Transverse colon (tissue), 4 donors: ENCODE measurements at regions not wholly inside any gene's neighbourhood (a gene's known extent, or its start where the extent isn't known, plus 50 kb on each side); places are given as distances from the start of the nearest gene placed in this dataset.
A peak's percentile ranks its signal among the peaks of the same experiment; 100 is the strongest.

Experiments used
- DNase-seq: peaks from one replicate; pipeline ENCODE4 v3.0.0-alpha.2; 2019
- H3K27ac ChIP-seq, 4 donors: fragments of 200-600 bp; sonication (generic); 2 replicates each; pipeline ENCODE4 v1.5.1; 2016 to 2018; ENCODE audit warnings: inconsistent platforms in 4 of 4
- H3K27me3 ChIP-seq: fragments of 200-600 bp; sonication (generic); 2 replicates; pipeline ENCODE4 v1.5.1; 2017; ENCODE audit warnings: inconsistent platforms
- H3K36me3 ChIP-seq, 4 donors: fragments of 200-600 bp; sonication (generic); 2 replicates each; pipeline ENCODE4 v1.5.1; 2017 to 2019; ENCODE audit warnings: inconsistent platforms in 4 of 4
- H3K4me1 ChIP-seq, 4 donors: fragments of 200-600 bp; sonication (generic); 2 replicates each; pipeline ENCODE4 v1.5.1; 2017 to 2020; ENCODE audit warnings: inconsistent platforms in 4 of 4
- H3K4me3 ChIP-seq, 4 donors: fragments of 200-600 bp; sonication (generic); 1 replicate in 1 of 4; 2 replicates in 3 of 4; pipeline versions ENCODE4 v1.5.1 to v1.6.1; 2017 to 2019; ENCODE audit warnings: inconsistent platforms in 4 of 4
- H3K9me3 ChIP-seq, 2 donors: fragments of 200-600 bp; sonication (generic); 2 replicates each; pipeline ENCODE4 v1.5.1; 2017 to 2019; ENCODE audit warnings: inconsistent platforms in 2 of 2
- EP300 ChIP-seq: sonication (generic); formaldehyde crosslinking; IDR thresholded peaks from one replicate; pipeline ENCODE4 v1.6.1; 2017; ENCODE audit warnings: antibody characterized with exemption, low read depth
- POLR2A ChIP-seq: fragments of 450-650 bp; IDR thresholded peaks from one replicate; pipeline ENCODE4 v1.6.1; 2016; ENCODE audit warnings: antibody characterized with exemption, mild to moderate bottlenecking, moderate library complexity
- POLR2AphosphoS5 ChIP-seq, 3 donors: sonication (generic); formaldehyde crosslinking; IDR thresholded peaks; one replicate each; pipeline ENCODE4 v1.6.1; 2016; ENCODE audit warnings: antibody characterized with exemption in 3 of 3
- WGBS, 2 donors: methylation state at CpG; one replicate each; pipeline ENCODE4 v1.1.5; 2018; ENCODE audit warnings: low coverage in 1 of 2; 5-methylcytosine and 5-hydroxymethylcytosine counted together
- in situ Hi-C, 4 donors: fragments of 200-750 bp; cut with MboI; loops; one replicate each; pipeline versions ENCODE4 v1.15.0 to v1.15.1; 2017; ENCODE audit warnings: low sequenced_read_pairs in 3 of 4, low pct_ligation_motif_present in 1 of 4, low pct_unique_long_range_greater_than_20kb in 1 of 4
- intact Hi-C: fragments of 100-400 bp; cut with DNase I; formaldehyde crosslinking; loops from one replicate; pipeline ENCODE4 v1.15.1; 2023; ENCODE audit warnings: low total_unique reads
- TF ChIP-seq, protein P1 (sequence below), 5 experiments: fragments of 200-600 bp in 3 of 5; fragments of 450-650 bp in 2 of 5; sonication (generic) in 3 of 5; IDR thresholded peaks; 1 replicate in 2 of 5; 2 replicates in 3 of 5; pipeline ENCODE4 v1.5.1; 2016 to 2017; ENCODE audit warnings: antibody characterized with exemption in 5 of 5, inconsistent platforms in 3 of 5, mild to moderate bottlenecking in 2 of 5, moderate library complexity in 1 of 5

DNA sequence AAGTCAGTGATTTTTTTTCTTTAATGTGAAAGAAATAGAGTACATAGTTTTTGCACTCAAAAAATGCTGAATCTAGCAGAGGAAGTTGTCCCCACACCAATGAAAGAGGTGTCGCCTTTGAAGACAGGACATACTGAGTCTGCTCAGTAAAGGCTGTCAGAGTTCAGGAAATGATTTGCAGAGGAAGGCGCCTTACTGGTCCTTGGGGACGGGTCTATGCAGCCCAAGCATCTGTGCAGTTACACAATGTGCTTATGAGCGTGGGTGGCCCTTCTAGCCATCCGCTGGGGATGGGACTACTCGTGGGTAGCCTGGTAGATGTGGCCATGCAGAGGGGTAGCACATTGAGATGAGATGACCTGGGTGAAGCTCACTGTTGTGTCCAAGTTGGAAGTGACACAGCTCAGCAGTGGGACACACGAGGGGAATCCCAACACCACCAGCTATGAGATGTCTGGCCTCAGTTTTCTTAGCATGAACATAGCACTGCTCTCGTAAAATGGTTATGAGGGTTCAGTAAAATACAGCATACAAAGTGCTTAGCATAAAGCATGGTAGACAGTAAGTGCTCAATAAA lies 116.5 kb upstream of the RBPJ start:
- DNase-seq, result no peak
- H3K4me1 ChIP-seq, result peaks cover 0 to 16% (median 5%) of the 10 kb centered on the region in 4 donors
- intact Hi-C loops, result no loop called here
- TF ChIP-seq POLR2A, result no peak
- TF ChIP-seq EP300, result no peak
- TF ChIP-seq POLR2AphosphoS5 (IDR thresholded peaks at IDR 0.05), result no peak
- TF ChIP-seq, protein P1, sequence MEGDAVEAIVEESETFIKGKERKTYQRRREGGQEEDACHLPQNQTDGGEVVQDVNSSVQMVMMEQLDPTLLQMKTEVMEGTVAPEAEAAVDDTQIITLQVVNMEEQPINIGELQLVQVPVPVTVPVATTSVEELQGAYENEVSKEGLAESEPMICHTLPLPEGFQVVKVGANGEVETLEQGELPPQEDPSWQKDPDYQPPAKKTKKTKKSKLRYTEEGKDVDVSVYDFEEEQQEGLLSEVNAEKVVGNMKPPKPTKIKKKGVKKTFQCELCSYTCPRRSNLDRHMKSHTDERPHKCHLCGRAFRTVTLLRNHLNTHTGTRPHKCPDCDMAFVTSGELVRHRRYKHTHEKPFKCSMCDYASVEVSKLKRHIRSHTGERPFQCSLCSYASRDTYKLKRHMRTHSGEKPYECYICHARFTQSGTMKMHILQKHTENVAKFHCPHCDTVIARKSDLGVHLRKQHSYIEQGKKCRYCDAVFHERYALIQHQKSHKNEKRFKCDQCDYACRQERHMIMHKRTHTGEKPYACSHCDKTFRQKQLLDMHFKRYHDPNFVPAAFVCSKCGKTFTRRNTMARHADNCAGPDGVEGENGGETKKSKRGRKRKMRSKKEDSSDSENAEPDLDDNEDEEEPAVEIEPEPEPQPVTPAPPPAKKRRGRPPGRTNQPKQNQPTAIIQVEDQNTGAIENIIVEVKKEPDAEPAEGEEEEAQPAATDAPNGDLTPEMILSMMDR (IDR thresholded peaks at IDR 0.05), result no peak
- no peak overlapping the region for H3K4me3 ChIP-seq
- H3K27me3 ChIP-seq, result no peaks in the 10 kb centered on the region
- H3K9me3 ChIP-seq, result no peaks in the 10 kb centered on the region
- WGBS, 2 donors, result 70 to 81% methylated on average over 3 to 5 of the region's 8 CpGs
- in situ Hi-C loops, result no loop called here
- no peaks in the 10 kb centered on the region for H3K36me3 ChIP-seq
- no peak overlapping the region for H3K27ac ChIP-seq

GRCh38 chr4:26204911-26205370 lies 115.9 kb upstream of the RBPJ start:
- no peak overlapping the region for H3K4me3 ChIP-seq
- peak overlapping the region in 1 of 4 donors; percentile 14 for H3K27ac ChIP-seq
- no peaks in the 10 kb centered on the region for H3K9me3 ChIP-seq
- TF ChIP-seq, protein P1 (IDR thresholded peaks at IDR 0.05), result no peak
- TF ChIP-seq POLR2A, result no peak
- in situ Hi-C loops, result no loop called here
- H3K36me3 ChIP-seq, result no peaks in the 10 kb centered on the region
- peaks cover 0 to 16% (median 5%) of the 10 kb centered on the region in 4 donors for H3K4me1 ChIP-seq
- 43% methylated on average over 3 of the region's 7 CpGs; no CpG with 5 or more reads in 1 of the 2 donors for WGBS, 2 donors
- no peak for DNase-seq
- intact Hi-C loops, result no loop called here
- H3K27me3 ChIP-seq, result no peaks in the 10 kb centered on the region

DNA sequence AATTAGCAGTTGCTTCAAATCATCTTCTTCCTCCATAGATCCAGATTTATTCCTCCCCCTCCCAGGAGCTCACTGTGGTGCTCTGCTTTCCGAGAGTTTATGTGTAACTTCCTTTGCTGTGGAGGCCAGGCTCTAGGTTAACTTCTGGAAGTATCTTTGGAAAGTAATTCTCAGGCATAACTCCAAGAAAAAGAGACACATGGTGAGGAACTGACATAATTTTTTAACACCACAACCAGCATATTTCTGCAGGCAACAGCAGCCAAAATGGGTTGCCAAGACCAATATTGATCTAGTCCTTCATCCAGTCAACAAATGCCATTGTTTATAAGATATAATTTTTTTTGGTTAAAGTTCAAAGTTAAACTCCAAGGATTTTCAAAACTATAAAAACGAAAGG lies 114.5 kb upstream of the RBPJ start:
- 14 to 25% methylated on average over 1 to 2 of the region's 2 CpGs for WGBS, 2 donors
- no peak overlapping the region for H3K4me3 ChIP-seq
- H3K9me3 ChIP-seq, result no peaks in the 10 kb centered on the region
- peaks cover 0 to 16% (median 5%) of the 10 kb centered on the region in 4 donors for H3K4me1 ChIP-seq
- intact Hi-C loops (no loop called here), in situ Hi-C loops (no loop called here)
- no peaks in the 10 kb centered on the region for H3K36me3 ChIP-seq
- peak overlapping the region; percentile 16 to 58 (median 28) for H3K27ac ChIP-seq
- TF ChIP-seq POLR2AphosphoS5 (IDR thresholded peaks at IDR 0.05) (peak in 1 of 3 donors; percentile 35), POLR2A (no peak)
- no peak for DNase-seq
- no peaks in the 10 kb centered on the region for H3K27me3 ChIP-seq

GRCh38 chr4:26206999-26207398 lies 113.8 kb upstream of the RBPJ start:
- 39 to 59% methylated on average over 2 to 3 of the region's 3 CpGs for WGBS, 2 donors
- no peaks in the 10 kb centered on the region for H3K9me3 ChIP-seq
- H3K36me3 ChIP-seq, result no peaks in the 10 kb centered on the region
- peak overlapping the region in 3 of 4 donors; percentile 22 to 58 (median 33) for H3K27ac ChIP-seq
- H3K27me3 ChIP-seq, result no peaks in the 10 kb centered on the region
- no peak overlapping the region for H3K4me3 ChIP-seq
- intact Hi-C loops, result no loop called here
- in situ Hi-C loops, result no loop called here
- TF ChIP-seq, protein P1 (IDR thresholded peaks at IDR 0.05), result no peak
- no peak for TF ChIP-seq EP300
- no peak for TF ChIP-seq POLR2A
- no peak for TF ChIP-seq POLR2AphosphoS5 (IDR thresholded peaks at IDR 0.05)
- no peak for DNase-seq
- peaks cover 0 to 16% (median 5%) of the 10 kb centered on the region in 4 donors for H3K4me1 ChIP-seq

DNA sequence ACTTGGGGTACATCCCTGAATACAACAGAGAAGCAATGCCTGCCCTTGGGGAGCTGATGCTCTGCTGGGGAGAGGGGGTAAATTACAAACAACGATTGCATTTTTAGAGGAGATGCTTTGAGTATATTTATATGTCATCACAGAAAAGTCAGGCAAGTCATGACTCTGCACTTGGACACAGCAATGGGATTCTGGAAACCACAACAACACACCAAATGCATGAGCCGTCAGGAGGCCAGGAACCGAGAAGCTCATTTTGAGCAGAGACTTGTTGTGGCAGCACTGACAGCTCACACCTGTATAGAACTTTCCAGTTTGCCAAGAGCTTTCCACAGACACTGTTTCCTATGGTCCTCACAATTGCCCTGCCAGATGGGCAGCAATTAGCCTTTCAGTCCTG lies 113.2 kb upstream of the RBPJ start:
- no peak overlapping the region for H3K27ac ChIP-seq
- H3K36me3 ChIP-seq, result no peaks in the 10 kb centered on the region
- TF ChIP-seq POLR2A (no peak), POLR2AphosphoS5 (IDR thresholded peaks at IDR 0.05) (no peak), EP300 (no peak)
- TF ChIP-seq, protein P1 (IDR thresholded peaks at IDR 0.05), result no peak
- WGBS, 2 donors, result 90% methylated on average over 3 of the region's 3 CpGs; no CpG with 5 or more reads in 1 of the 2 donors
- DNase-seq, result no peak
- H3K4me3 ChIP-seq, result no peak overlapping the region
- in situ Hi-C loops, result no loop called here
- peaks cover 0 to 16% (median 5%) of the 10 kb centered on the region in 4 donors for H3K4me1 ChIP-seq
- intact Hi-C loops, result no loop called here
- no peaks in the 10 kb centered on the region for H3K27me3 ChIP-seq
- H3K9me3 ChIP-seq, result no peaks in the 10 kb centered on the region
